Psoas muscle (tissue), 7 donors: ENCODE measurements at regions not wholly inside any gene's neighbourhood (a gene's known extent, or its start where the extent isn't known, plus 50 kb on each side); places are given as distances from the start of the nearest gene placed in this dataset.
"Not testable (repeated sequence)": the region's sequence is repeated elsewhere in the genome, so short reads cannot be mapped to it uniquely, and the experiment has no call there.

ENCODE experiments used
- ATAC-seq, 4 donors: fragments of 200-7000 bp; cut with Tn5 transposase; one replicate each; pipeline ENCODE4 v1.9.1; 2020; ENCODE audit warnings: moderate library complexity in 3 of 4, mild to moderate bottlenecking in 2 of 4
- DNase-seq, 2 donors: peaks; one replicate each; pipeline ENCODE4 v3.0.0-alpha.2; 2020
- H3K27ac ChIP-seq: fragments of 200-600 bp; one replicate; pipeline ENCODE4 v1.8.0; 2022
- H3K27me3 ChIP-seq, 3 donors: fragments of 200-600 bp in 1 of 3; one replicate each; pipeline versions ENCODE4 v1.6.1 to v1.8.0; 2013 to 2022; ENCODE audit warnings: low read length in 2 of 3, mild to moderate bottlenecking in 2 of 3, moderate library complexity in 1 of 3; ENCODE audit not compliant: insufficient read depth in 3 of 3
- H3K36me3 ChIP-seq, 2 donors: fragments of 200-600 bp in 1 of 2; one replicate each; pipeline versions ENCODE4 v1.6.1 to v1.8.0; 2013 to 2022; ENCODE audit warnings: low read depth in 1 of 2, mild to moderate bottlenecking in 1 of 2, moderate library complexity in 1 of 2; ENCODE audit not compliant: insufficient read depth in 1 of 2
- H3K4me1 ChIP-seq: fragments of 200-600 bp; one replicate; pipeline ENCODE4 v1.8.0; 2022
- H3K4me3 ChIP-seq: fragments of 200-600 bp; one replicate; pipeline ENCODE4 v1.8.0; 2022; ENCODE audit warnings: mild to moderate bottlenecking
- H3K9me3 ChIP-seq: fragments of 200-600 bp; one replicate; pipeline ENCODE4 v1.8.0; 2022
- CTCF ChIP-seq: fragments of 200-600 bp; IDR thresholded peaks from one replicate; pipeline ENCODE4 v1.8.0; 2022; ENCODE audit warnings: antibody characterized with exemption
- WGBS, 3 donors: extraction: QIAGEN DNeasy Blood & Tissue Kit; methylation state at CpG; one replicate each; pipeline versions ENCODE4 v1.1.6 to v1.1.7; 2013; 5-methylcytosine and 5-hydroxymethylcytosine counted together
- intact Hi-C, 2 donors: fragments of 100-400 bp; cut with DNase I; formaldehyde crosslinking; loops; one replicate each; pipeline versions ENCODE4 v1.11.0 to v1.14.2; 2022
- donor health status: healthy with polysubstance abuse.
- donor health status: DM: no; HTN: no; CAD: no; lungs with moderate emphysema.
- donor health status: Bipolar disorder and iron deficiency.
- donor health status: healthy.
- donor health status: DM: yes; HTN: yes; CAD: no.
- donor health status: DM: no; HTN: no; CAD: no.
- donor health status: DM: yes; HTN: yes; CAD: no.

- intact Hi-C loops, result no loop called here
- ATAC-seq (no peak), DNase-seq (no peak)
- 34 to 44% (median 37%) methylated on average over 5 of the region's 5 CpGs for WGBS, 3 donors
- Histone ChIP-seq H3K4me1 (no peaks in the 10 kb centered on the region), H3K27ac (no peak overlapping the region), H3K36me3 (no peaks in the 10 kb centered on the region), H3K9me3 (no peaks in the 10 kb centered on the region), H3K4me3 (no peak overlapping the region), H3K27me3 (no peaks in the 10 kb centered on the region)
- no peak for TF ChIP-seq CTCF
Observed at GRCh38 chr6:8845690-8846089, 410.3 kb upstream of the SLC35B3 start.

GRCh38 chr6:8844968-8845367 is 409.6 kb upstream of the SLC35B3 start:
- intact Hi-C loops, result no loop called here
- H3K4me1 ChIP-seq, result no peaks in the 10 kb centered on the region
- no peak for DNase-seq
- H3K4me3 ChIP-seq, result no peak overlapping the region
- no peak overlapping the region for H3K27ac ChIP-seq
- H3K36me3 ChIP-seq, result no peaks in the 10 kb centered on the region
- TF ChIP-seq CTCF, result no peak
- no peaks in the 10 kb centered on the region for H3K9me3 ChIP-seq
- no peaks in the 10 kb centered on the region for H3K27me3 ChIP-seq
- ATAC-seq, result no peak

GRCh38 chr6:8839626-8840025 is 404.3 kb upstream of the SLC35B3 start:
- ATAC-seq (no peak), DNase-seq (no peak)
- Histone ChIP-seq H3K36me3 (no peaks in the 10 kb centered on the region), H3K4me1 (no peaks in the 10 kb centered on the region), H3K4me3 (no peak overlapping the region), H3K27ac (no peak overlapping the region), H3K27me3 (no peaks in the 10 kb centered on the region), H3K9me3 (no peaks in the 10 kb centered on the region)
- TF ChIP-seq CTCF, result no peak
- 74 to 76% (median 76%) methylated on average over 7 of the region's 7 CpGs for WGBS, 3 donors
- intact Hi-C loops, result no loop called here

GRCh38 chr6:8837343-8837742 is 402.0 kb upstream of the SLC35B3 start:
- Histone ChIP-seq H3K27ac (no peak overlapping the region), H3K4me3 (no peak overlapping the region), H3K36me3 (no peaks in the 10 kb centered on the region), H3K9me3 (no peaks in the 10 kb centered on the region), H3K4me1 (no peaks in the 10 kb centered on the region), H3K27me3 (no peaks in the 10 kb centered on the region)
- ATAC-seq, result no peak
- DNase-seq, result no peak
- intact Hi-C loops, result no loop called here
- 63 to 80% (median 64%) methylated on average over 2 of the region's 2 CpGs for WGBS, 3 donors
- no peak for TF ChIP-seq CTCF

GRCh38 chr6:8832695-8833094 is 397.4 kb upstream of the SLC35B3 start:
- H3K36me3 ChIP-seq, H3K27me3 ChIP-seq, H3K4me1 ChIP-seq, ATAC-seq, intact Hi-C loops, DNase-seq, H3K9me3 ChIP-seq, H3K27ac ChIP-seq, H3K4me3 ChIP-seq: not testable (repeated sequence)
- 93 to 97% (median 96%) methylated on average over 3 of the region's 3 CpGs for WGBS, 3 donors
